ENCODE measurements at regions not wholly inside any gene's neighbourhood (a gene's known extent, or its start where the extent isn't known, plus 50 kb on each side); places are given as distances from the start of the nearest gene placed in this dataset.

GRCh38 chr10:77727481-77727880, 89.9 kb upstream of the KCNMA1 start:
- H3K36me3 ChIP-seq (ENCODE audit: insufficient read depth): no peaks in the 10 kb centered on the region
- H3K27me3 Mint-ChIP-seq (ENCODE audit: insufficient read depth, low read depth, poor library complexity): peaks cover 9% of the 10 kb centered on the region
- H3K9me2 ChIP-seq (ENCODE audit: insufficient read depth): no peaks in the 10 kb centered on the region
- H3K9me3 Mint-ChIP-seq: no peaks in the 10 kb centered on the region; the same call in 2 of the 3 replicates
- no peaks in the 10 kb centered on the region for H4K20me1 ChIP-seq (replicated peaks; ENCODE audit: insufficient read depth)
- H3K4me3 Mint-ChIP-seq: no peak overlapping the region
- H3K27ac ChIP-seq (ENCODE audit: low read depth): no peak overlapping the region
- ATAC-seq: no peak
- H3F3A ChIP-seq (replicated peaks; ENCODE audit: low read depth): no peaks in the 10 kb centered on the region
- H3K4me2 ChIP-seq: no peak overlapping the region
- H3K4me3 ChIP-seq: no peak overlapping the region
- H3K4me1 Mint-ChIP-seq: 0 out of 3 replicates have a peak, but pooled peaks cover 10% of the 10 kb centered on the region
- H3K79me2 ChIP-seq (replicated peaks; ENCODE audit: insufficient read depth): no peaks in the 10 kb centered on the region
- no peak overlapping the region for H2AFZ ChIP-seq
- no peak for TF ChIP-seq EZH2 (IDR thresholded peaks at IDR 0.05; ENCODE audit: low read depth, unreplicated experiment)
- no peak for TF ChIP-seq JUNB (IDR thresholded peaks at IDR 0.05; ENCODE audit: unreplicated experiment)
- TF ChIP-seq CTCF (conservative IDR thresholded peaks at IDR 0.05; ENCODE audit: low read depth in 2 of 2): no peak
- TF ChIP-seq ZNF331 (CRISPR knock-in tag; IDR thresholded peaks at IDR 0.05; ENCODE audit: low read depth): no peak
- no peak for TF ChIP-seq CREB1 (CRISPR knock-in tag; IDR thresholded peaks at IDR 0.05; ENCODE audit: low read depth)
- TF ChIP-seq, protein P1, sequence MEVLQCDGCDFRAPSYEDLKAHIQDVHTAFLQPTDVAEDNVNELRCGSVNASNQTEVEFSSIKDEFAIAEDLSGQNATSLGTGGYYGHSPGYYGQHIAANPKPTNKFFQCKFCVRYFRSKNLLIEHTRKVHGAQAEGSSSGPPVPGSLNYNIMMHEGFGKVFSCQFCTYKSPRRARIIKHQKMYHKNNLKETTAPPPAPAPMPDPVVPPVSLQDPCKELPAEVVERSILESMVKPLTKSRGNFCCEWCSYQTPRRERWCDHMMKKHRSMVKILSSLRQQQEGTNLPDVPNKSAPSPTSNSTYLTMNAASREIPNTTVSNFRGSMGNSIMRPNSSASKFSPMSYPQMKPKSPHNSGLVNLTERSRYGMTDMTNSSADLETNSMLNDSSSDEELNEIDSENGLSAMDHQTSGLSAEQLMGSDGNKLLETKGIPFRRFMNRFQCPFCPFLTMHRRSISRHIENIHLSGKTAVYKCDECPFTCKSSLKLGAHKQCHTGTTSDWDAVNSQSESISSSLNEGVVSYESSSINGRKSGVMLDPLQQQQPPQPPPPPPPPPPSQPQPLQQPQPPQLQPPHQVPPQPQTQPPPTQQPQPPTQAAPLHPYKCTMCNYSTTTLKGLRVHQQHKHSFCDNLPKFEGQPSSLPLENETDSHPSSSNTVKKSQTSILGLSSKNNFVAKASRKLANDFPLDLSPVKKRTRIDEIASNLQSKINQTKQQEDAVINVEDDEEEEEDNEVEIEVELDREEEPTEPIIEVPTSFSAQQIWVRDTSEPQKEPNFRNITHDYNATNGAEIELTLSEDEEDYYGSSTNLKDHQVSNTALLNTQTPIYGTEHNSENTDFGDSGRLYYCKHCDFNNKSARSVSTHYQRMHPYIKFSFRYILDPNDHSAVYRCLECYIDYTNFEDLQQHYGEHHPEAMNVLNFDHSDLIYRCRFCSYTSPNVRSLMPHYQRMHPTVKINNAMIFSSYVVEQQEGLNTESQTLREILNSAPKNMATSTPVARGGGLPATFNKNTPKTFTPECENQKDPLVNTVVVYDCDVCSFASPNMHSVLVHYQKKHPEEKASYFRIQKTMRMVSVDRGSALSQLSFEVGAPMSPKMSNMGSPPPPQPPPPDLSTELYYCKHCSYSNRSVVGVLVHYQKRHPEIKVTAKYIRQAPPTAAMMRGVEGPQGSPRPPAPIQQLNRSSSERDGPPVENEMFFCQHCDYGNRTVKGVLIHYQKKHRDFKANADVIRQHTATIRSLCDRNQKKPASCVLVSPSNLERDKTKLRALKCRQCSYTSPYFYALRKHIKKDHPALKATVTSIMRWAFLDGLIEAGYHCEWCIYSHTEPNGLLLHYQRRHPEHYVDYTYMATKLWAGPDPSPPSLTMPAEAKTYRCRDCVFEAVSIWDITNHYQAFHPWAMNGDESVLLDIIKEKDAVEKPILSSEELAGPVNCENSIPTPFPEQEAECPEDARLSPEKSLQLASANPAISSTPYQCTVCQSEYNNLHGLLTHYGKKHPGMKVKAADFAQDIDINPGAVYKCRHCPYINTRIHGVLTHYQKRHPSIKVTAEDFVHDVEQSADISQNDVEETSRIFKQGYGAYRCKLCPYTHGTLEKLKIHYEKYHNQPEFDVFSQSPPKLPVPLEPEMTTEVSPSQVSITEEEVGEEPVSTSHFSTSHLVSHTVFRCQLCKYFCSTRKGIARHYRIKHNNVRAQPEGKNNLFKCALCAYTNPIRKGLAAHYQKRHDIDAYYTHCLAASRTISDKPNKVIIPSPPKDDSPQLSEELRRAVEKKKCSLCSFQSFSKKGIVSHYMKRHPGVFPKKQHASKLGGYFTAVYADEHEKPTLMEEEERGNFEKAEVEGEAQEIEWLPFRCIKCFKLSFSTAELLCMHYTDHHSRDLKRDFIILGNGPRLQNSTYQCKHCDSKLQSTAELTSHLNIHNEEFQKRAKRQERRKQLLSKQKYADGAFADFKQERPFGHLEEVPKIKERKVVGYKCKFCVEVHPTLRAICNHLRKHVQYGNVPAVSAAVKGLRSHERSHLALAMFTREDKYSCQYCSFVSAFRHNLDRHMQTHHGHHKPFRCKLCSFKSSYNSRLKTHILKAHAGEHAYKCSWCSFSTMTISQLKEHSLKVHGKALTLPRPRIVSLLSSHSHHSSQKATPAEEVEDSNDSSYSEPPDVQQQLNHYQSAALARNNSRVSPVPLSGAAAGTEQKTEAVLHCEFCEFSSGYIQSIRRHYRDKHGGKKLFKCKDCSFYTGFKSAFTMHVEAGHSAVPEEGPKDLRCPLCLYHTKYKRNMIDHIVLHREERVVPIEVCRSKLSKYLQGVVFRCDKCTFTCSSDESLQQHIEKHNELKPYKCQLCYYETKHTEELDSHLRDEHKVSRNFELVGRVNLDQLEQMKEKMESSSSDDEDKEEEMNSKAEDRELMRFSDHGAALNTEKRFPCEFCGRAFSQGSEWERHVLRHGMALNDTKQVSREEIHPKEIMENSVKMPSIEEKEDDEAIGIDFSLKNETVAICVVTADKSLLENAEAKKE (CRISPR knock-in tag; IDR thresholded peaks at IDR 0.05): no peak
- no peak for TF ChIP-seq ETS1 (IDR thresholded peaks at IDR 0.05)
- TF ChIP-seq POLR2AphosphoS5 (IDR thresholded peaks at IDR 0.05; ENCODE audit: low read depth): no peak
- TF ChIP-seq STAT1 (IDR thresholded peaks at IDR 0.05; ENCODE audit: unreplicated experiment): no peak
- TF ChIP-seq NANOG (IDR thresholded peaks at IDR 0.05; ENCODE audit: borderline replicate concordance): no peak
- TF ChIP-seq, protein P2, sequence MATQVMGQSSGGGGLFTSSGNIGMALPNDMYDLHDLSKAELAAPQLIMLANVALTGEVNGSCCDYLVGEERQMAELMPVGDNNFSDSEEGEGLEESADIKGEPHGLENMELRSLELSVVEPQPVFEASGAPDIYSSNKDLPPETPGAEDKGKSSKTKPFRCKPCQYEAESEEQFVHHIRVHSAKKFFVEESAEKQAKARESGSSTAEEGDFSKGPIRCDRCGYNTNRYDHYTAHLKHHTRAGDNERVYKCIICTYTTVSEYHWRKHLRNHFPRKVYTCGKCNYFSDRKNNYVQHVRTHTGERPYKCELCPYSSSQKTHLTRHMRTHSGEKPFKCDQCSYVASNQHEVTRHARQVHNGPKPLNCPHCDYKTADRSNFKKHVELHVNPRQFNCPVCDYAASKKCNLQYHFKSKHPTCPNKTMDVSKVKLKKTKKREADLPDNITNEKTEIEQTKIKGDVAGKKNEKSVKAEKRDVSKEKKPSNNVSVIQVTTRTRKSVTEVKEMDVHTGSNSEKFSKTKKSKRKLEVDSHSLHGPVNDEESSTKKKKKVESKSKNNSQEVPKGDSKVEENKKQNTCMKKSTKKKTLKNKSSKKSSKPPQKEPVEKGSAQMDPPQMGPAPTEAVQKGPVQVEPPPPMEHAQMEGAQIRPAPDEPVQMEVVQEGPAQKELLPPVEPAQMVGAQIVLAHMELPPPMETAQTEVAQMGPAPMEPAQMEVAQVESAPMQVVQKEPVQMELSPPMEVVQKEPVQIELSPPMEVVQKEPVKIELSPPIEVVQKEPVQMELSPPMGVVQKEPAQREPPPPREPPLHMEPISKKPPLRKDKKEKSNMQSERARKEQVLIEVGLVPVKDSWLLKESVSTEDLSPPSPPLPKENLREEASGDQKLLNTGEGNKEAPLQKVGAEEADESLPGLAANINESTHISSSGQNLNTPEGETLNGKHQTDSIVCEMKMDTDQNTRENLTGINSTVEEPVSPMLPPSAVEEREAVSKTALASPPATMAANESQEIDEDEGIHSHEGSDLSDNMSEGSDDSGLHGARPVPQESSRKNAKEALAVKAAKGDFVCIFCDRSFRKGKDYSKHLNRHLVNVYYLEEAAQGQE (IDR thresholded peaks at IDR 0.05; ENCODE audit: unreplicated experiment): no peak
- TF ChIP-seq ZNF114 (CRISPR knock-in tag; IDR thresholded peaks at IDR 0.05): no peak
- TF ChIP-seq EZH2phosphoT487 (IDR thresholded peaks at IDR 0.05; ENCODE audit: unreplicated experiment): no peak
- DNase-seq (ENCODE audit: low spot score): no peak
- no peaks in the 10 kb centered on the region for H3K27me3 ChIP-seq (ENCODE audit: insufficient read depth)
- peaks cover 4% of the 10 kb centered on the region; the same call in 1 of the 2 replicates for H3K4me1 ChIP-seq (ENCODE audit: insufficient read depth)
- H3K36me3 Mint-ChIP-seq (ENCODE audit: low read depth): no peaks in the 10 kb centered on the region
- no peak overlapping the region for H3K27ac Mint-ChIP-seq

All from GM23338 (cell line).